NCI-H2227 treated with DMSO at 0.1 percent for 48 hours (cell line): ENCODE measurements at regions not wholly inside any gene's neighbourhood (a gene's known extent, or its start where the extent isn't known, plus 50 kb on each side); places are given as distances from the start of the nearest gene placed in this dataset.

Source experiments
- DNase-seq: peaks from one replicate; lab custom pipeline; 2025; lab: John Stamatoyannopoulos, UW

GRCh38 chr6:81818901-81819361 lies 66.5 kb upstream of the TENT5A start:
- DNase-seq = no peak

DNA sequence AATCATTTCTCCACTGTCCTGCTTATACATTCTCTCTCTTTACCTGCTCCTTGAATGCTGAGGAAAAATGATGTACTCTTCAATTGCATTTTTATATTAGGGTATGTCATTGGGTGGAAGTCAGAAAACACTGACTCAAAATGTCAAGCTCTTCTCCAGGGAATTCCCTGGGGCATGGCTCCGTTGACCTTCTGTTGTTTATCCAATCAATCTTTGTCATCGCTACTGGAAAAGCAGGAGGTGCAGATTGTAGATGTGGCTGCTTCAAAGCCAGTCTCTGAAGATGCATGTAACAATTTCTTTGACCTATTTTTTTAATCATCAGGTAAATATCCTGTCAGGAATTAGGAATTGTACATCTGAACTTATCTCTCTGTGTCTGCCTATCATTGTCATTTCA lies 63.9 kb upstream of the TENT5A start:
- no peak for DNase-seq

DNA sequence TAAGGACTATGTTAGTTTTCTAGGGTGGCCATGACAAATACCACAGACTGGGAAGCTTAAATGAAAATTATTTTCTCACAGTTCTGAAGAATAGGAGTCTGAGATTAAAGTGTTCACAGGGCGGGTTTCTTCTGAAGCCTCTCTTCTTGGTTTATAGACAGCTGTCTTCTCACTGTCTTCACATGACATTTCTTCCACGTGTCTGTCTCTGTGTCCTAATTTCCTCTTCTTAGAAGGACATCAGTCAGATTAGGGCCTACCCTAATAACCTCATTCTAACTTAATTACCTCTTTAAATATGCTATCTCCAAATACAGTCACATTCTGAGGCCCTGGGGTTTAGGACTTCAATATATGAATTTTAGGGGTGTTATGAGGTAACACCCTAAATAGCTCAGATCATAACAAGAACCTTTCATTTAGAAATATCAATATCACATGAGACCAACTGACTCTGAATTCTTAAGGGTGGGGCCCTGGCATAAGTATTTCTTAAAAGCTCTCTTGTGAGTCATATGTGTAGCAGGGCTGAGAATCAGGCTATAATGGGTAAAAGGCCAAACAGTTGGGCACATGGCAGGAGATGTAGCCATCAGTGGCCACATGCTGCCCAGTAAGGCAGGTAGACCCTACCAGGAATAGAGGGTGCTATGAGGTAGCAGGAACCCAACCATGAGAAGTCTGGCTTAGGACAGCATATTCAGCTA lies 62.0 kb upstream of the TENT5A start:
- DNase-seq = no peak

DNA sequence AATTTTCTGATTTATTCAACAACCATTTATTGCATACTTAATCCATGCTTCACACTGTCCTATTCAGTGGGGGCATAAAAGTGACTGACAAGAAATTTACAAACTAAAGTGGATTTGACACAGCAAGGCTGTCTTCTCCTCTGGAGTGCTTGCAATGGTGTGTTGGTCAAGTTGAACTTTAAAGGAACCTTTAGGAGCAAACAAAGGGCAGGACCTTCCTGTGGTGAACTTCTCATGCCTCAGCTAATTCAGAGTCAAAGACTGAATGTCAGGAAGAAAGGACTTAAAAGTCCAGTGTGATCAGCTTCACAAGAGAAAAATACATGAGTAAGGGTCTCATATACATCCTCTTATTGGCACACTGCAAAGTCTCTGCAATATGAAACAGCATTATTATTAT lies 60.8 kb upstream of the TENT5A start:
- no peak for DNase-seq

DNA sequence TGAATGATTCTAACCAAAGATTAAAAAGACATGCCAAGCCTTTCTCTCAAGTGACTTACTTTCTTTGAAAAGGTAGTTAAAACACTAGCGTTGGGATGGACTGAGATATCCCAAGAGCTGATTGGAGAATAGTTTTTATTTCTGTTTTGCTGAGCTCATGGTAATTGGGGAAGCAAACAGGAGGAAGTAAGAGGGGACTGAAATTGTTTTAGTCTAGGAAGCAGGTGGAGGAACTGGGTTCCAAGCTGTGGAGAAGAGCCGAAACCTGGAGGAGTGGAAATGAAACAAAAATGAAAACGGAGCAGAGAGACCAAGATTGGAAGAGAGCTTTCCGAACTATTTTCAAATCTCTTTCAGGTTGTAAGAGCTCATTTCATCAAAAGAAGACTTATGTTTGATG lies 59.9 kb upstream of the TENT5A start:
- DNase-seq = no peak

DNA sequence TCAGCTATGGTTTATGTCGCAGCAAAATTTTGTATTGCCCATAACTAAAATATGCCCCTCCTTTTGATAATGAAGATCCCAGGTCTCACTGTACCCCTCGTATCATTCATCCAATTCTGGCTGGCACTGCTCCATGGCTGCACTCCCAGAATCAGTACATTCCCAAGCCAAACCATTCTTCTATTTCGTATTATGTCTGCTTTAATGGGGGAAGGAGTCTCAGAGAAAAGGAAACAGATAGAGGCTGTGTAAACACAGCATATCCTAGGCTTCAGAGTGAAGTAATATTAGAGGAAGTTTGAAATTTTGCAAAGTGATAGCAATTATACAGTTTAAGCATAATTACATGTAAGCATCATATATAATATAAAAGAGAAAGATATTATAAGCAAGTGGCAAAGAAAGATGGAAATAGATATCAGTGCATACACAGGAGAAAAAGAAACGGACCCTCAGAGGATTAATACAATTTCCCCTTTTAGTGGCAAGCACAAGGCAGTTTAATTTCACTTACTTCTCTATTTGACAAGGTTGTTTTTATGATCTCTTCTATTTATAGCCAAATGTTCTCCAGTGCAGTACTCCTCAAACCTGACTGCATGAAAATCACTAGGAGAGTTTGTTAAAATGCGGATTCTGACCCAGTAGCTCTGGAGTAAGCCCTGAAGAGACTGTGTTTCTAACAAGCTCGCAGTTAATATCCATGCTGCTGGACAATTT lies 56.5 kb upstream of the TENT5A start:
- no peak for DNase-seq

- DNase-seq = no peak
Measured at GRCh38 chr6:81806793-81807565, 54.5 kb upstream of the TENT5A start.

GRCh38 chr6:81802356-81802755 lies 49.9 kb upstream of the TENT5A start:
- no peak for DNase-seq
